ENCODE measurements at regions not wholly inside any gene's neighbourhood (a gene's known extent, or its start where the extent isn't known, plus 50 kb on each side); places are given as distances from the start of the nearest gene placed in this dataset.

DNA sequence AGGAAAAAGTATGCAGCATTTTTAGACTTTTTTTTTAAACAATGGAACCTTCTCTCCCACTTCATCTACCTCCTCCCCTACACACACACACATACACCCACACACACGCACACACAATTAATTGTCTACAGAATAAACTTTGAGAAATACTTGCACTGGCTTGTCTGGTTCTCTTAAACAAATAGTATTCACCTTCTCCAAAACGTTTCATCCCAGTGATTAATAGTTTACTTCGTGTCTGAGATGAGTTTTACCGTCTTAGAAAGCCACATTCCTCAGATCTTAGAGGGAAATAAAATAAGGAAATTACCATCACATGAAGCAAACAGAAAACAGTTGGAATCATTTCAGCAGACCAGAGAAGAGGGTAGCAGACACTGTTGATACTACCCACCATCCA, 570.6 kb upstream of the CLINT1 start:
- no peak for TF ChIP-seq POLR2A (IDR thresholded peaks at IDR 0.05)
- TF ChIP-seq, protein P1, sequence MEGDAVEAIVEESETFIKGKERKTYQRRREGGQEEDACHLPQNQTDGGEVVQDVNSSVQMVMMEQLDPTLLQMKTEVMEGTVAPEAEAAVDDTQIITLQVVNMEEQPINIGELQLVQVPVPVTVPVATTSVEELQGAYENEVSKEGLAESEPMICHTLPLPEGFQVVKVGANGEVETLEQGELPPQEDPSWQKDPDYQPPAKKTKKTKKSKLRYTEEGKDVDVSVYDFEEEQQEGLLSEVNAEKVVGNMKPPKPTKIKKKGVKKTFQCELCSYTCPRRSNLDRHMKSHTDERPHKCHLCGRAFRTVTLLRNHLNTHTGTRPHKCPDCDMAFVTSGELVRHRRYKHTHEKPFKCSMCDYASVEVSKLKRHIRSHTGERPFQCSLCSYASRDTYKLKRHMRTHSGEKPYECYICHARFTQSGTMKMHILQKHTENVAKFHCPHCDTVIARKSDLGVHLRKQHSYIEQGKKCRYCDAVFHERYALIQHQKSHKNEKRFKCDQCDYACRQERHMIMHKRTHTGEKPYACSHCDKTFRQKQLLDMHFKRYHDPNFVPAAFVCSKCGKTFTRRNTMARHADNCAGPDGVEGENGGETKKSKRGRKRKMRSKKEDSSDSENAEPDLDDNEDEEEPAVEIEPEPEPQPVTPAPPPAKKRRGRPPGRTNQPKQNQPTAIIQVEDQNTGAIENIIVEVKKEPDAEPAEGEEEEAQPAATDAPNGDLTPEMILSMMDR (IDR thresholded peaks at IDR 0.05) = no peak

All from thyroid gland (tissue), 4 donors.